Germinal center (tissue), 1 donor: ENCODE measurements at regions not wholly inside any gene's neighbourhood (a gene's known extent, or its start where the extent isn't known, plus 50 kb on each side); places are given as distances from the start of the nearest gene placed in this dataset.
"Not testable (repeated sequence)": the region's sequence is repeated elsewhere in the genome, so short reads cannot be mapped to it uniquely, and the experiment has no call there.

Source experiments
- DNase-seq: peaks from one replicate; pipeline ENCODE4 v3.0.0; 2012; ENCODE audit warnings: mixed read lengths, low spot score

- DNase-seq, result no peak
These were observed 368.5 kb downstream of the KIF2B start for GRCh38 chr17:54191261-54191660.

GRCh38 chr17:54194268-54194667 is 371.5 kb downstream of the KIF2B start:
- no peak for DNase-seq

GRCh38 chr17:54196751-54197150 is 374.0 kb downstream of the KIF2B start:
- no peak for DNase-seq

- not testable (repeated sequence) for DNase-seq
These were observed 378.7 kb downstream of the KIF2B start for GRCh38 chr17:54201380-54201779.

- no peak for DNase-seq
These were observed 398.1 kb downstream of the KIF2B start for GRCh38 chr17:54220829-54221228.

- DNase-seq, result no peak
These were observed 398.8 kb downstream of the KIF2B start for GRCh38 chr17:54221499-54221898.

- DNase-seq, result no peak
These were observed 412.8 kb downstream of the KIF2B start for GRCh38 chr17:54235571-54235970.

- no peak for DNase-seq
These were observed 415.3 kb downstream of the KIF2B start for GRCh38 chr17:54237911-54238515.

GRCh38 chr17:54239291-54239690 is 416.6 kb downstream of the KIF2B start:
- no peak for DNase-seq

- no peak for DNase-seq
These were observed 433.0 kb downstream of the KIF2B start for GRCh38 chr17:54255696-54256095.

- no peak for DNase-seq
These were observed 433.7 kb downstream of the KIF2B start for GRCh38 chr17:54256401-54256929.

- no peak for DNase-seq
These were observed 434.7 kb downstream of the KIF2B start for GRCh38 chr17:54257440-54257839.

GRCh38 chr17:54259476-54259875 is 436.7 kb downstream of the KIF2B start:
- DNase-seq, result no peak

GRCh38 chr17:54261465-54261864 is 438.7 kb downstream of the KIF2B start:
- DNase-seq, result no peak

- DNase-seq, result no peak
These were observed 447.2 kb downstream of the KIF2B start for GRCh38 chr17:54269881-54270280.

GRCh38 chr17:54270499-54270898 is 447.8 kb downstream of the KIF2B start:
- DNase-seq, result no peak

- no peak for DNase-seq
These were observed 455.1 kb downstream of the KIF2B start for GRCh38 chr17:54277868-54278267.

- no peak for DNase-seq
These were observed 458.0 kb downstream of the KIF2B start for GRCh38 chr17:54280741-54281140.

GRCh38 chr17:54282886-54283285 is 460.2 kb downstream of the KIF2B start:
- DNase-seq, result no peak

GRCh38 chr17:54307351-54307750 is 484.6 kb downstream of the KIF2B start:
- DNase-seq, result no peak

- no peak for DNase-seq
These were observed 502.1 kb downstream of the KIF2B start for GRCh38 chr17:54324813-54325212.

- DNase-seq, result no peak
These were observed 517.0 kb downstream of the KIF2B start for GRCh38 chr17:54339731-54340130.

GRCh38 chr17:54347495-54347894 is 524.8 kb downstream of the KIF2B start:
- no peak for DNase-seq

GRCh38 chr17:54348234-54348633 is 525.5 kb downstream of the KIF2B start:
- DNase-seq, result no peak
